T follicular helper cell (primary cell): ENCODE measurements at regions not wholly inside any gene's neighbourhood (a gene's known extent, or its start where the extent isn't known, plus 50 kb on each side); places are given as distances from the start of the nearest gene placed in this dataset.
"Not testable (repeated sequence)": the region's sequence is repeated elsewhere in the genome, so short reads cannot be mapped to it uniquely, and the experiment has no call there.

Experiments used
- DNase-seq: peaks from one replicate; pipeline ENCODE4 v3.0.0-alpha.2; 2020; ENCODE audit warnings: low read depth

GRCh38 chr16:55072976-55073375 is 142.3 kb downstream of the IRX5 start:
- DNase-seq, result no peak

GRCh38 chr16:55073830-55074229 is 143.2 kb downstream of the IRX5 start:
- DNase-seq, result no peak

GRCh38 chr16:55075208-55075607 is 144.5 kb downstream of the IRX5 start:
- not testable (repeated sequence) for DNase-seq

- DNase-seq, result no peak
Observed at GRCh38 chr16:55076053-55076452, 145.4 kb downstream of the IRX5 start.

GRCh38 chr16:55077266-55077665 is 146.6 kb downstream of the IRX5 start:
- no peak for DNase-seq

- DNase-seq, result no peak
Observed at GRCh38 chr16:55078153-55078552, 147.5 kb downstream of the IRX5 start.

- DNase-seq, result no peak
Observed at GRCh38 chr16:55078699-55079410, 148.2 kb downstream of the IRX5 start.

- DNase-seq, result no peak
Observed at GRCh38 chr16:55081622-55082590, 151.2 kb downstream of the IRX5 start.

GRCh38 chr16:55082591-55082976 is 151.9 kb downstream of the IRX5 start:
- DNase-seq, result no peak

GRCh38 chr16:55083052-55083451 is 152.4 kb downstream of the IRX5 start:
- DNase-seq, result no peak

GRCh38 chr16:55088098-55088497 is 157.4 kb downstream of the IRX5 start:
- no peak for DNase-seq

GRCh38 chr16:55089600-55089999 is 158.9 kb downstream of the IRX5 start:
- DNase-seq, result no peak

- DNase-seq, result no peak
Observed at GRCh38 chr16:55091213-55091870, 160.7 kb downstream of the IRX5 start.

GRCh38 chr16:55091871-55092230 is 161.2 kb downstream of the IRX5 start:
- DNase-seq, result no peak

GRCh38 chr16:55100100-55100499 is 169.4 kb downstream of the IRX5 start:
- no peak for DNase-seq

GRCh38 chr16:55101026-55101425 is 170.4 kb downstream of the IRX5 start:
- DNase-seq, result no peak

- no peak for DNase-seq
Observed at GRCh38 chr16:55102077-55102476, 171.4 kb downstream of the IRX5 start.

GRCh38 chr16:55102531-55102930 is 171.9 kb downstream of the IRX5 start:
- no peak for DNase-seq

- DNase-seq, result no peak
Observed at GRCh38 chr16:55107851-55108250, 177.2 kb downstream of the IRX5 start.

- DNase-seq, result no peak
Observed at GRCh38 chr16:55113210-55113609, 182.5 kb downstream of the IRX5 start.

- no peak for DNase-seq
Observed at GRCh38 chr16:55115506-55115905, 184.8 kb downstream of the IRX5 start.

- DNase-seq, result no peak
Observed at GRCh38 chr16:55116165-55116920, 185.7 kb downstream of the IRX5 start.
